HL-60 (cell line): ENCODE measurements at regions not wholly inside any gene's neighbourhood (a gene's known extent, or its start where the extent isn't known, plus 50 kb on each side); places are given as distances from the start of the nearest gene placed in this dataset.

Source experiments
- DNase-seq, 2 experiments: peaks; one replicate each; pipeline ENCODE4 v3.0.0-alpha.2; 2010 to 2020; ENCODE audit warnings: low read depth in 1 of 2, low spot score in 1 of 2
- H3K27ac ChIP-seq: fragments of 250-450 bp; sonication (Bioruptor Pico); replicated peaks from 2 replicates; pipeline ENCODE4 v1.5.1; 2020; ENCODE audit warnings: mild to moderate bottlenecking, moderate library complexity
- H3K27me3 ChIP-seq: fragments of 250-450 bp; sonication (Bioruptor Pico); 2 replicates; pipeline ENCODE4 v1.5.1; 2021; ENCODE audit warnings: mild to moderate bottlenecking, moderate library complexity; ENCODE audit not compliant: insufficient read depth, poor library complexity, severe bottlenecking
- H3K4me3 ChIP-seq: replicated peaks from 2 replicates; pipeline ENCODE4 v1.5.1; 2011; ENCODE audit warnings: mild to moderate bottlenecking, control low read depth, low read length; ENCODE audit not compliant: insufficient read depth
- CTCF ChIP-seq: IDR thresholded peaks from one replicate; pipeline ENCODE4 v1.5.1; 2011; ENCODE audit warnings: low read length, control low read depth, inconsistent platforms; ENCODE audit not compliant: insufficient read depth
- GABPA ChIP-seq: IDR thresholded peaks from 2 replicates; pipeline ENCODE4 v1.6.1; 2012; ENCODE audit warnings: low read depth
- POLR2AphosphoS5 ChIP-seq: IDR thresholded peaks from 2 replicates; pipeline ENCODE4 v1.6.1; 2012; ENCODE audit warnings: low read depth
- REST ChIP-seq: IDR thresholded peaks from 2 replicates; pipeline ENCODE4 v1.6.1; 2012; ENCODE audit warnings: low read depth; ENCODE audit not compliant: insufficient replicate concordance
- SPI1 ChIP-seq: IDR thresholded peaks from 2 replicates; pipeline ENCODE4 v1.6.1; 2012; ENCODE audit warnings: low read depth, mild to moderate bottlenecking, borderline replicate concordance

GRCh38 chr9:78468231-78468630 lies 171.3 kb downstream of the PSAT1 start:
- Histone ChIP-seq H3K4me3 (no peak overlapping the region), H3K27ac (no peak overlapping the region), H3K27me3 (no peaks in the 10 kb centered on the region)
- DNase-seq, result no peak
- no peak for TF ChIP-seq GABPA

- Histone ChIP-seq H3K27ac (no peak overlapping the region), H3K27me3 (no peaks in the 10 kb centered on the region), H3K4me3 (no peak overlapping the region)
- TF ChIP-seq REST, result no peak
- TF ChIP-seq SPI1, result no peak
- no peak for TF ChIP-seq POLR2AphosphoS5
- TF ChIP-seq CTCF, result no peak
- TF ChIP-seq GABPA, result no peak
- no peak for DNase-seq
Observed at GRCh38 chr9:78468974-78469576, 172.2 kb downstream of the PSAT1 start.

- no peak for DNase-seq
- H3K27me3 ChIP-seq, result no peaks in the 10 kb centered on the region
- TF ChIP-seq POLR2AphosphoS5 (no peak), SPI1 (no peak), REST (no peak), GABPA (no peak), CTCF (no peak)
- no peak overlapping the region for H3K27ac ChIP-seq
- no peak overlapping the region for H3K4me3 ChIP-seq
Observed at GRCh38 chr9:78470216-78470615, 173.3 kb downstream of the PSAT1 start.

- H3K27me3 ChIP-seq, result no peaks in the 10 kb centered on the region
- H3K4me3 ChIP-seq, result no peak overlapping the region
- TF ChIP-seq SPI1 (no peak), CTCF (no peak)
- DNase-seq, result no peak
- H3K27ac ChIP-seq, result no peak overlapping the region
Observed at GRCh38 chr9:78470741-78471140, 173.8 kb downstream of the PSAT1 start.
